ENCODE measurements at regions not wholly inside any gene's neighbourhood (a gene's known extent, or its start where the extent isn't known, plus 50 kb on each side); places are given as distances from the start of the nearest gene placed in this dataset.

- TF ChIP-seq GABPA (IDR thresholded peaks at IDR 0.05; ENCODE audit: low read depth) (no peak), REST (IDR thresholded peaks at IDR 0.05; ENCODE audit: insufficient replicate concordance, low read depth) (no peak), SPI1 (IDR thresholded peaks at IDR 0.05; ENCODE audit: borderline replicate concordance, low read depth) (no peak), CTCF (IDR thresholded peaks at IDR 0.05; ENCODE audit: insufficient read depth, low read length) (no peak), POLR2AphosphoS5 (IDR thresholded peaks at IDR 0.05; ENCODE audit: low read depth) (no peak)
- no peak overlapping the region for H3K27ac ChIP-seq (replicated peaks)
- no peak for DNase-seq (ENCODE audit: low read depth in 1 of 2, low spot score in 1 of 2)
- H3K27me3 ChIP-seq (ENCODE audit: insufficient read depth, poor library complexity, severe bottlenecking), result no peaks in the 10 kb centered on the region
- no peak overlapping the region for H3K4me3 ChIP-seq (replicated peaks; ENCODE audit: insufficient read depth, low read length)
Measured at GRCh38 chr18:43876286-43876685, 599.0 kb upstream of the SYT4 start.

GRCh38 chr18:43876748-43877147, 599.5 kb upstream of the SYT4 start:
- Histone ChIP-seq H3K27me3 (ENCODE audit: insufficient read depth, poor library complexity, severe bottlenecking) (no peaks in the 10 kb centered on the region), H3K27ac (replicated peaks) (no peak overlapping the region), H3K4me3 (replicated peaks; ENCODE audit: insufficient read depth, low read length) (no peak overlapping the region)
- DNase-seq (ENCODE audit: low read depth in 1 of 2, low spot score in 1 of 2), result no peak
- TF ChIP-seq CTCF (IDR thresholded peaks at IDR 0.05; ENCODE audit: insufficient read depth, low read length) (no peak), REST (IDR thresholded peaks at IDR 0.05; ENCODE audit: insufficient replicate concordance, low read depth) (no peak), SPI1 (IDR thresholded peaks at IDR 0.05; ENCODE audit: borderline replicate concordance, low read depth) (no peak), GABPA (IDR thresholded peaks at IDR 0.05; ENCODE audit: low read depth) (no peak), POLR2AphosphoS5 (IDR thresholded peaks at IDR 0.05; ENCODE audit: low read depth) (no peak)

GRCh38 chr18:43877616-43878321, 600.5 kb upstream of the SYT4 start:
- no peak overlapping the region for H3K27ac ChIP-seq (replicated peaks)
- no peak for TF ChIP-seq CTCF (IDR thresholded peaks at IDR 0.05; ENCODE audit: insufficient read depth, low read length)
- TF ChIP-seq REST (IDR thresholded peaks at IDR 0.05; ENCODE audit: insufficient replicate concordance, low read depth), result no peak
- no peak for TF ChIP-seq POLR2AphosphoS5 (IDR thresholded peaks at IDR 0.05; ENCODE audit: low read depth)
- no peak for TF ChIP-seq GABPA (IDR thresholded peaks at IDR 0.05; ENCODE audit: low read depth)
- TF ChIP-seq SPI1 (IDR thresholded peaks at IDR 0.05; ENCODE audit: borderline replicate concordance, low read depth), result no peak
- no peaks in the 10 kb centered on the region for H3K27me3 ChIP-seq (ENCODE audit: insufficient read depth, poor library complexity, severe bottlenecking)
- no peak overlapping the region for H3K4me3 ChIP-seq (replicated peaks; ENCODE audit: insufficient read depth, low read length)
- no peak for DNase-seq (ENCODE audit: low read depth in 1 of 2, low spot score in 1 of 2)

Data from HL-60 (cell line).